HEK293 (cell line): ENCODE measurements at regions not wholly inside any gene's neighbourhood (a gene's known extent, or its start where the extent isn't known, plus 50 kb on each side); places are given as distances from the start of the nearest gene placed in this dataset.

ENCODE experiments used
- CTCF ChIA-PET: fragments of 350-600 bp; formaldehyde crosslinking; extraction: SDS; loops from one replicate; lab custom pipeline; 2021; ENCODE audit warnings: antibody characterized with exemption; lab: Yijun Ruan, JAX
- POLR2A ChIA-PET: fragments of 300-600 bp; formaldehyde crosslinking; extraction: SDS; loops from one replicate; lab custom pipeline; 2020; ENCODE audit warnings: antibody characterized with exemption, inconsistent platforms; lab: Yijun Ruan, JAX
- H3K27ac ChIP-seq: fragments of 200-500 bp; sonication (Bioruptor generic); 2 replicates; pipeline ENCODE4 v1.5.1; 2014; ENCODE audit warnings: low read depth, low read length, control low read depth, inconsistent platforms; ENCODE audit errors: extremely low read depth
- H3K36me3 ChIP-seq, 2 experiments: fragments of 200-500 bp in 1 of 2; sonication (Bioruptor generic) in 1 of 2; 1 replicate in 1 of 2; 2 replicates in 1 of 2; pipeline ENCODE4 v1.5.1; 2014 to 2017; ENCODE audit warnings: inconsistent platforms in 2 of 2, low read length in 2 of 2; ENCODE audit not compliant: control insufficient read depth in 2 of 2, insufficient read depth in 1 of 2
- H3K4me1 ChIP-seq: fragments of 200-500 bp; sonication (Bioruptor generic); 2 replicates; pipeline ENCODE4 v1.5.1; 2014; ENCODE audit warnings: mild to moderate bottlenecking, low read length, inconsistent platforms; ENCODE audit not compliant: control insufficient read depth, insufficient read depth
- H3K4me3 ChIP-seq: 2 replicates; pipeline ENCODE4 v1.5.1; 2011; ENCODE audit warnings: low read depth, mild to moderate bottlenecking, control low read depth, low read length, moderate library complexity
- H3K9me3 ChIP-seq: fragments of 200-500 bp; sonication (Bioruptor generic); 2 replicates; pipeline ENCODE4 v1.5.1; 2014; ENCODE audit warnings: low read depth, low read length, inconsistent platforms; ENCODE audit not compliant: control insufficient read depth, insufficient read depth
- FEZF1 ChIP-seq: fragments of 450-650 bp; formaldehyde crosslinking; IDR thresholded peaks from 2 replicates; pipeline ENCODE4 v1.5.1; 2016; ENCODE audit warnings: missing biosample characterization, missing genetic modification characterization
- HOXC10 ChIP-seq: sonication (generic); formaldehyde crosslinking; IDR thresholded peaks from 2 replicates; pipeline ENCODE4 v1.8.1; 2023; ENCODE audit warnings: mild to moderate bottlenecking, missing genetic modification reagents
- REPIN1 ChIP-seq: fragments of 450-650 bp; formaldehyde crosslinking; IDR thresholded peaks from 2 replicates; pipeline ENCODE4 v1.5.1; 2017; ENCODE audit warnings: missing biosample characterization, missing genetic modification characterization, low read depth
- SALL2 ChIP-seq: fragments of 450-650 bp; formaldehyde crosslinking; IDR thresholded peaks from 2 replicates; pipeline ENCODE4 v1.5.0; 2017; ENCODE audit warnings: missing biosample characterization, mild to moderate bottlenecking, missing genetic modification characterization, borderline replicate concordance
- ZBTB1 ChIP-seq: fragments of 450-650 bp; formaldehyde crosslinking; IDR thresholded peaks from 2 replicates; pipeline ENCODE4 v1.5.1; 2016; ENCODE audit warnings: missing biosample characterization, missing genetic modification characterization
- ZBTB20 ChIP-seq: fragments of 450-650 bp; formaldehyde crosslinking; IDR thresholded peaks from 2 replicates; pipeline ENCODE4 v1.5.1; 2016; ENCODE audit warnings: missing biosample characterization, missing genetic modification characterization
- ZBTB8A ChIP-seq: fragments of 450-650 bp; formaldehyde crosslinking; IDR thresholded peaks from 2 replicates; pipeline ENCODE4 v1.5.1; 2016; ENCODE audit warnings: missing biosample characterization, missing genetic modification characterization
- ZFHX2 ChIP-seq: fragments of 450-650 bp; formaldehyde crosslinking; conservative IDR thresholded peaks from 2 replicates; pipeline ENCODE4 v1.5.1; 2016; ENCODE audit warnings: missing biosample characterization, missing genetic modification characterization
- ZFP37 ChIP-seq: fragments of 450-650 bp; formaldehyde crosslinking; IDR thresholded peaks from 2 replicates; pipeline ENCODE4 v1.5.1; 2016; ENCODE audit warnings: missing biosample characterization, missing genetic modification characterization
- ZFP69B ChIP-seq: fragments of 450-650 bp; formaldehyde crosslinking; IDR thresholded peaks from 2 replicates; pipeline ENCODE4 v1.5.1; 2016; ENCODE audit warnings: missing biosample characterization, missing genetic modification characterization
- ZNF132 ChIP-seq: fragments of 450-650 bp; formaldehyde crosslinking; IDR thresholded peaks from 2 replicates; pipeline ENCODE4 v1.5.1; 2017; ENCODE audit warnings: missing biosample characterization, missing genetic modification characterization, borderline replicate concordance
- ZNF133 ChIP-seq: fragments of 450-650 bp; formaldehyde crosslinking; IDR thresholded peaks from 2 replicates; pipeline ENCODE4 v1.5.1; 2016; ENCODE audit warnings: missing biosample characterization, missing genetic modification characterization
- ZNF138 ChIP-seq: fragments of 450-650 bp; formaldehyde crosslinking; IDR thresholded peaks from 2 replicates; pipeline ENCODE4 v1.5.1; 2016; ENCODE audit warnings: missing biosample characterization, missing genetic modification characterization, borderline replicate concordance
- ZNF155 ChIP-seq: fragments of 450-650 bp; formaldehyde crosslinking; IDR thresholded peaks from 2 replicates; pipeline ENCODE4 v1.5.1; 2016; ENCODE audit warnings: missing biosample characterization, missing genetic modification characterization
- ZNF16 ChIP-seq: fragments of 450-650 bp; formaldehyde crosslinking; IDR thresholded peaks from 2 replicates; pipeline ENCODE4 v1.5.1; 2016; ENCODE audit warnings: low read depth, missing biosample characterization, missing genetic modification characterization
- ZNF174 ChIP-seq: fragments of 450-650 bp; formaldehyde crosslinking; IDR thresholded peaks from 2 replicates; pipeline ENCODE4 v1.5.0; 2017; ENCODE audit warnings: missing biosample characterization, mild to moderate bottlenecking, missing genetic modification characterization
- ZNF202 ChIP-seq: fragments of 450-650 bp; formaldehyde crosslinking; IDR thresholded peaks from 2 replicates; pipeline ENCODE4 v1.5.1; 2016; ENCODE audit warnings: missing biosample characterization, missing genetic modification characterization, borderline replicate concordance
- ZNF23 ChIP-seq: fragments of 450-650 bp; formaldehyde crosslinking; IDR thresholded peaks from 2 replicates; pipeline ENCODE4 v1.5.1; 2016; ENCODE audit warnings: missing biosample characterization, missing genetic modification characterization, borderline replicate concordance
- ZNF433 ChIP-seq: fragments of 450-650 bp; formaldehyde crosslinking; IDR thresholded peaks from 2 replicates; pipeline ENCODE4 v1.5.1; 2016; ENCODE audit warnings: missing biosample characterization, missing genetic modification characterization, low read depth
- ZNF521 ChIP-seq: fragments of 450-650 bp; formaldehyde crosslinking; IDR thresholded peaks from 2 replicates; pipeline ENCODE4 v1.5.1; 2017; ENCODE audit warnings: missing biosample characterization, mild to moderate bottlenecking, missing genetic modification characterization
- ZNF529 ChIP-seq: fragments of 450-650 bp; formaldehyde crosslinking; IDR thresholded peaks from 2 replicates; pipeline ENCODE4 v1.5.1; 2017; ENCODE audit warnings: missing genetic modification characterization, missing biosample characterization; ENCODE audit not compliant: insufficient replicate concordance
- ZNF555 ChIP-seq: fragments of 450-650 bp; formaldehyde crosslinking; conservative IDR thresholded peaks from 2 replicates; pipeline ENCODE4 v1.5.1; 2017; ENCODE audit warnings: missing biosample characterization, mild to moderate bottlenecking, missing genetic modification characterization, inconsistent platforms
- ZNF654 ChIP-seq: fragments of 450-650 bp; formaldehyde crosslinking; IDR thresholded peaks from 2 replicates; pipeline ENCODE4 v1.5.1; 2016; ENCODE audit warnings: low read depth, missing biosample characterization, missing genetic modification characterization
- ZNF785 ChIP-seq: fragments of 450-650 bp; formaldehyde crosslinking; IDR thresholded peaks from 2 replicates; pipeline ENCODE4 v1.5.1; 2016; ENCODE audit warnings: missing biosample characterization, missing genetic modification characterization
- TF ChIP-seq, protein P1 (sequence below): fragments of 450-650 bp; formaldehyde crosslinking; IDR thresholded peaks from 2 replicates; pipeline ENCODE4 v1.5.1; 2016; ENCODE audit warnings: missing biosample characterization, missing genetic modification characterization
- TF ChIP-seq, protein P2 (sequence below): fragments of 450-650 bp; formaldehyde crosslinking; IDR thresholded peaks from 2 replicates; pipeline ENCODE4 v1.5.1; 2016; ENCODE audit warnings: missing biosample characterization, missing genetic modification characterization
- TF ChIP-seq, protein P3 (sequence below): fragments of 450-650 bp; formaldehyde crosslinking; IDR thresholded peaks from 2 replicates; pipeline ENCODE4 v1.5.1; 2016; ENCODE audit warnings: missing biosample characterization, missing genetic modification characterization

DNA sequence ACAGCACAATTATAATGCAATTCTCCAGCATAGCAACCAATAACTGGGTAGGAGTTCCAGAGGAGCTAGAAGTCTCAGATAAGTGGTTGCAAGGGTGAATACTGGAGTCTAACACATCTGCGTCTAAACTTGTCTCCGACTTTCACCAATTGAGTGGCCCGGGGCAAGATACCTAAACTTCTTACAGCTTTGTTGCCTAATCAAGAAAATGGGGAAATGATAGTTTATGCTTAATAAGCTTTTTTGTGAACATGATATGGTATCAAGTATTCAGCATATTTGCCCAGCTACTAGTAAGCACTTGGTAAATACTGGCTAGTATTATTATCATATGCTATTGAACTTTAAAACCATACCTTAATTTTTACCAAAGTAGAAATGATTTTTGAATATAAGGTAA, 183.5 kb downstream of the KCNJ2 start:
- no peaks in the 10 kb centered on the region for H3K9me3 ChIP-seq
- no peaks in the 10 kb centered on the region for H3K4me1 ChIP-seq
- POLR2A ChIA-PET: interaction anchor here (0.5 kb wide), 1 partner anchor 30 kb away, joined by 3 read pairs; no protein-coding TSS in a partner anchor
- TF ChIP-seq ZFHX2 (tag by site-specific recombination): no peak
- TF ChIP-seq ZNF555 (tag by site-specific recombination): no peak
- TF ChIP-seq ZNF138 (tag by site-specific recombination): no peak
- no peak for TF ChIP-seq ZNF155
- no peak overlapping the region for H3K27ac ChIP-seq
- H3K36me3 ChIP-seq: no peaks in the 10 kb centered on the region
- CTCF ChIA-PET: interaction anchor here (0.8 to 1.1 kb wide), 2 partner anchors 52 to 414 kb away, joined by 3 read pairs; no protein-coding TSS in a partner anchor
- no peak overlapping the region for H3K4me3 ChIP-seq

DNA sequence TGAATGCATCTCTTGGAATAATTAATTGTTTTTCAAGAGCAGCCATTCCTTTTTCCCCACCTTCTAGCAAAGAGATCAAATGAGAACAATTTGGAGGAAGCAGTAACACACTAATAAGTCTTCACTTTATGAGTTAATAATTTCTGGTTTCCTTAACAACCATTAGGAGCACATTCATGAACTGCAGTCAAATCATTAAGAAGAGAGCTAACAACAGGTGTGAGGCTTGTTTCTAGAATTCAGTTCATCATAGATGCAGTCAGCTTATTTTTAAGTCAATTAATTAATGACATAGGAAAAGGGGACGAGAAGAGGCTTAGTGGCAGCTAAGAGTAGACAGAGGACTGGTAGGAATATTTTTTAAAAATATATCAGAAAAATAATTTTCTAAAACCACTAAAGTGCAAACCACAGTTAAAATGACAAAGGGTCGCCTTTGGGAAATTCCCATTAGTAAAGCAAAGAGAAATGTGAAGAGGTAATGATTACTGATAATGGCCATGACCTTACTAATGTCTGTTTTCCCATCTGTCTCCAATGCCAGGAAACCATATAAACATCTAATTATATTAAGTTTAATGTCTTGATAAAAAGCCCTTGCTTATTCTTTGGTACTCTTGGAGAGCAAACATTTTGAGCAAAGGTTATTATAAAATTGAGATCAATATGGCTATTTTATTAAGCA, 184.2 kb downstream of the KCNJ2 start:
- no peaks in the 10 kb centered on the region for H3K9me3 ChIP-seq
- no peak overlapping the region for H3K27ac ChIP-seq
- ChIA-PET POLR2A (interaction anchor here (0.5 kb wide), 1 partner anchor 30 kb away, joined by 3 read pairs; no protein-coding TSS in a partner anchor), CTCF (interaction anchor here (0.8 kb wide), 1 partner anchor 413 kb away, joined by 3 read pairs; no protein-coding TSS in a partner anchor)
- H3K4me1 ChIP-seq: no peaks in the 10 kb centered on the region
- no peak overlapping the region for H3K4me3 ChIP-seq
- no peak for TF ChIP-seq ZNF16 (tag by site-specific recombination)
- no peak for TF ChIP-seq ZNF654
- TF ChIP-seq ZNF174: no peak
- no peak for TF ChIP-seq ZNF202 (tag by site-specific recombination)
- TF ChIP-seq HOXC10: no peak
- TF ChIP-seq ZBTB8A (tag by site-specific recombination): no peak
- TF ChIP-seq ZNF521 (tag by site-specific recombination): no peak
- TF ChIP-seq ZNF133 (tag by site-specific recombination): no peak
- no peak for TF ChIP-seq ZNF132 (tag by site-specific recombination)
- TF ChIP-seq ZBTB20: no peak
- no peak for TF ChIP-seq ZNF155
- TF ChIP-seq ZNF433 (tag by site-specific recombination): no peak
- TF ChIP-seq ZFP69B: no peak
- TF ChIP-seq ZNF529 (tag by site-specific recombination): no peak
- TF ChIP-seq, protein P1, sequence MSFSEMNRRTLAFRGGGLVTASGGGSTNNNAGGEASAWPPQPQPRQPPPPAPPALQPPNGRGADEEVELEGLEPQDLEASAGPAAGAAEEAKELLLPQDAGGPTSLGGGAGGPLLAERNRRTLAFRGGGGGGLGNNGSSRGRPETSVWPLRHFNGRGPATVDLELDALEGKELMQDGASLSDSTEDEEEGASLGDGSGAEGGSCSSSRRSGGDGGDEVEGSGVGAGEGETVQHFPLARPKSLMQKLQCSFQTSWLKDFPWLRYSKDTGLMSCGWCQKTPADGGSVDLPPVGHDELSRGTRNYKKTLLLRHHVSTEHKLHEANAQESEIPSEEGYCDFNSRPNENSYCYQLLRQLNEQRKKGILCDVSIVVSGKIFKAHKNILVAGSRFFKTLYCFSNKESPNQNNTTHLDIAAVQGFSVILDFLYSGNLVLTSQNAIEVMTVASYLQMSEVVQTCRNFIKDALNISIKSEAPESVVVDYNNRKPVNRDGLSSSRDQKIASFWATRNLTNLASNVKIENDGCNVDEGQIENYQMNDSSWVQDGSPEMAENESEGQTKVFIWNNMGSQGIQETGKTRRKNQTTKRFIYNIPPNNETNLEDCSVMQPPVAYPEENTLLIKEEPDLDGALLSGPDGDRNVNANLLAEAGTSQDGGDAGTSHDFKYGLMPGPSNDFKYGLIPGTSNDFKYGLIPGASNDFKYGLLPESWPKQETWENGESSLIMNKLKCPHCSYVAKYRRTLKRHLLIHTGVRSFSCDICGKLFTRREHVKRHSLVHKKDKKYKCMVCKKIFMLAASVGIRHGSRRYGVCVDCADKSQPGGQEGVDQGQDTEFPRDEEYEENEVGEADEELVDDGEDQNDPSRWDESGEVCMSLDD: no peak
- H3K36me3 ChIP-seq: no peaks in the 10 kb centered on the region

DNA sequence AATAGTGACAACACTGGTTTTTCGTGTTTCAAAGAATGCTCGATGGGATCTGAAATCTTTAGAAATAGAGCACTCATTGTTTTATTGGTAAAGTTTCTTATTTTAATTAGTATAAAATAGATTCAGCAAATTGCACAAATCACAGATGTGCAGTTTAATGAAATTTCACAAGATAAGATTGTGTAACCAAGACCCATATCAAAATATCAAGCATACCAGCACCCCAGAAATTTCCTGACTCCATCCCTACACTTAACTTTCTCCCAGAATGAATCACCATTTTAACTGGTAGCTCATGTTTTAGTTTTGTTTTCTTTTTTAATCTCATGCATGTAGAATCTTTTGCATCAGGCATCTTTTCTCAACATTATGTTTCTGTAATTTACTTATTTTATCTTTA, 185.9 kb downstream of the KCNJ2 start:
- POLR2A ChIA-PET: no interaction called here
- Histone ChIP-seq H3K9me3 (no peaks in the 10 kb centered on the region), H3K27ac (no peak overlapping the region), H3K36me3 (no peaks in the 10 kb centered on the region), H3K4me1 (no peaks in the 10 kb centered on the region), H3K4me3 (no peak overlapping the region)
- no peak for TF ChIP-seq ZBTB1 (tag by site-specific recombination)
- TF ChIP-seq ZNF785 (tag by site-specific recombination): no peak
- no peak for TF ChIP-seq SALL2 (tag by site-specific recombination)
- TF ChIP-seq, protein P2, sequence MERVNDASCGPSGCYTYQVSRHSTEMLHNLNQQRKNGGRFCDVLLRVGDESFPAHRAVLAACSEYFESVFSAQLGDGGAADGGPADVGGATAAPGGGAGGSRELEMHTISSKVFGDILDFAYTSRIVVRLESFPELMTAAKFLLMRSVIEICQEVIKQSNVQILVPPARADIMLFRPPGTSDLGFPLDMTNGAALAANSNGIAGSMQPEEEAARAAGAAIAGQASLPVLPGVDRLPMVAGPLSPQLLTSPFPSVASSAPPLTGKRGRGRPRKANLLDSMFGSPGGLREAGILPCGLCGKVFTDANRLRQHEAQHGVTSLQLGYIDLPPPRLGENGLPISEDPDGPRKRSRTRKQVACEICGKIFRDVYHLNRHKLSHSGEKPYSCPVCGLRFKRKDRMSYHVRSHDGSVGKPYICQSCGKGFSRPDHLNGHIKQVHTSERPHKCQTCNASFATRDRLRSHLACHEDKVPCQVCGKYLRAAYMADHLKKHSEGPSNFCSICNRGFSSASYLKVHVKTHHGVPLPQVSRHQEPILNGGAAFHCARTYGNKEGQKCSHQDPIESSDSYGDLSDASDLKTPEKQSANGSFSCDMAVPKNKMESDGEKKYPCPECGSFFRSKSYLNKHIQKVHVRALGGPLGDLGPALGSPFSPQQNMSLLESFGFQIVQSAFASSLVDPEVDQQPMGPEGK: no peak
- TF ChIP-seq, protein P3, sequence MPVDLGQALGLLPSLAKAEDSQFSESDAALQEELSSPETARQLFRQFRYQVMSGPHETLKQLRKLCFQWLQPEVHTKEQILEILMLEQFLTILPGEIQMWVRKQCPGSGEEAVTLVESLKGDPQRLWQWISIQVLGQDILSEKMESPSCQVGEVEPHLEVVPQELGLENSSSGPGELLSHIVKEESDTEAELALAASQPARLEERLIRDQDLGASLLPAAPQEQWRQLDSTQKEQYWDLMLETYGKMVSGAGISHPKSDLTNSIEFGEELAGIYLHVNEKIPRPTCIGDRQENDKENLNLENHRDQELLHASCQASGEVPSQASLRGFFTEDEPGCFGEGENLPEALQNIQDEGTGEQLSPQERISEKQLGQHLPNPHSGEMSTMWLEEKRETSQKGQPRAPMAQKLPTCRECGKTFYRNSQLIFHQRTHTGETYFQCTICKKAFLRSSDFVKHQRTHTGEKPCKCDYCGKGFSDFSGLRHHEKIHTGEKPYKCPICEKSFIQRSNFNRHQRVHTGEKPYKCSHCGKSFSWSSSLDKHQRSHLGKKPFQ (tag by site-specific recombination): no peak
- no peak for TF ChIP-seq ZFP69B
- no peak for TF ChIP-seq REPIN1 (tag by site-specific recombination)
- no peak for TF ChIP-seq ZFHX2 (tag by site-specific recombination)
- no peak for TF ChIP-seq ZNF529 (tag by site-specific recombination)
- TF ChIP-seq FEZF1 (tag by site-specific recombination): no peak
- TF ChIP-seq ZNF23 (tag by site-specific recombination): no peak
- TF ChIP-seq ZFP37: no peak
- CTCF ChIA-PET: no interaction called here
